Mammary epithelial cell (primary cell): ENCODE measurements at regions not wholly inside any gene's neighbourhood (a gene's known extent, or its start where the extent isn't known, plus 50 kb on each side); places are given as distances from the start of the nearest gene placed in this dataset.

Experiments
- CTCF ChIP-seq, 2 donors: IDR thresholded peaks in 1 of 2; conservative IDR thresholded peaks in 1 of 2; 2 replicates each; pipeline ENCODE4 v1.5.1; 2011 to 2012; ENCODE audit warnings: inconsistent platforms in 2 of 2, low read length in 2 of 2, mild to moderate bottlenecking in 2 of 2, control low read depth in 1 of 2, low read depth in 1 of 2; ENCODE audit not compliant: insufficient read depth in 1 of 2; ENCODE audit errors: extremely low read depth in 1 of 2
- EZH2 ChIP-seq: IDR thresholded peaks from 2 replicates; pipeline ENCODE4 v1.6.1; 2012; ENCODE audit warnings: low read length, inconsistent platforms, borderline replicate concordance

- TF ChIP-seq EZH2 (no peak), CTCF (conservative IDR thresholded peaks at IDR 0.05 in 1 of 2, IDR thresholded peaks at IDR 0.05 in 1 of 2; ENCODE audit: extremely low read depth in 1 of 2, insufficient read depth in 1 of 2, low read depth in 1 of 2, low read length in 2 of 2) (no peak)
These were observed 479.0 kb downstream of the SIPA1L2 start for GRCh38 chr1:232150770-232151548.
